Activated T-helper 1 cell treated with Interleukin-2 at 50 U/mL for 16 hours (primary cell): ENCODE measurements at regions not wholly inside any gene's neighbourhood (a gene's known extent, or its start where the extent isn't known, plus 50 kb on each side); places are given as distances from the start of the nearest gene placed in this dataset.

Source experiments
- DNase-seq: peaks from one replicate; pipeline ENCODE4 v3.0.0-alpha.2; 2020; ENCODE audit warnings: low read depth

- DNase-seq = no peak
Observed at GRCh38 chr11:134908583-134908982, 496.5 kb upstream of the B3GAT1 start.

GRCh38 chr11:134907636-134908035 is 495.6 kb upstream of the B3GAT1 start:
- no peak for DNase-seq

- DNase-seq = no peak
Observed at GRCh38 chr11:134906356-134906955, 494.4 kb upstream of the B3GAT1 start.

GRCh38 chr11:134905928-134906327 is 493.9 kb upstream of the B3GAT1 start:
- no peak for DNase-seq

GRCh38 chr11:134905517-134905916 is 493.5 kb upstream of the B3GAT1 start:
- no peak for DNase-seq

GRCh38 chr11:134904103-134904790 is 492.2 kb upstream of the B3GAT1 start:
- DNase-seq = no peak

- no peak for DNase-seq
Observed at GRCh38 chr11:134901955-134902918, 490.2 kb upstream of the B3GAT1 start.

- DNase-seq = no peak
Observed at GRCh38 chr11:134901542-134901941, 489.5 kb upstream of the B3GAT1 start.

- DNase-seq = no peak
Observed at GRCh38 chr11:134893810-134894685, 482.0 kb upstream of the B3GAT1 start.

- DNase-seq = no peak
Observed at GRCh38 chr11:134890446-134890845, 478.4 kb upstream of the B3GAT1 start.

- no peak for DNase-seq
Observed at GRCh38 chr11:134889832-134890231, 477.8 kb upstream of the B3GAT1 start.

- DNase-seq = no peak
Observed at GRCh38 chr11:134888821-134889220, 476.8 kb upstream of the B3GAT1 start.

- DNase-seq = no peak
Observed at GRCh38 chr11:134887896-134888295, 475.9 kb upstream of the B3GAT1 start.

GRCh38 chr11:134883484-134883883 is 471.4 kb upstream of the B3GAT1 start:
- DNase-seq = no peak

- DNase-seq = no peak
Observed at GRCh38 chr11:134882671-134883297, 470.7 kb upstream of the B3GAT1 start.

- no peak for DNase-seq
Observed at GRCh38 chr11:134882141-134882540, 470.1 kb upstream of the B3GAT1 start.

GRCh38 chr11:134880788-134881187 is 468.7 kb upstream of the B3GAT1 start:
- no peak for DNase-seq

GRCh38 chr11:134879931-134880330 is 467.9 kb upstream of the B3GAT1 start:
- no peak for DNase-seq

GRCh38 chr11:134879341-134879740 is 467.3 kb upstream of the B3GAT1 start:
- DNase-seq = no peak

- no peak for DNase-seq
Observed at GRCh38 chr11:134878785-134879184, 466.7 kb upstream of the B3GAT1 start.

- DNase-seq = no peak
Observed at GRCh38 chr11:134876226-134876625, 464.2 kb upstream of the B3GAT1 start.
